Endothelial cell of umbilical vein (primary cell): ENCODE measurements at regions not wholly inside any gene's neighbourhood (a gene's known extent, or its start where the extent isn't known, plus 50 kb on each side); places are given as distances from the start of the nearest gene placed in this dataset.

ENCODE experiments used
- CTCF ChIP-seq, 2 donors: IDR thresholded peaks; 1 replicate in 1 of 2; 2 replicates in 1 of 2; pipeline ENCODE4 v1.5.1; 2011; ENCODE audit warnings: low read length in 2 of 2, mild to moderate bottlenecking in 2 of 2, moderate library complexity in 2 of 2, control low read depth in 1 of 2, inconsistent platforms in 1 of 2, low read depth in 1 of 2; ENCODE audit not compliant: insufficient read depth in 1 of 2; ENCODE audit errors: extremely low read depth in 1 of 2
- FOS ChIP-seq: IDR thresholded peaks from 2 replicates; pipeline ENCODE4 v1.6.1; 2011; ENCODE audit warnings: mild to moderate bottlenecking, low read length, moderate library complexity, borderline replicate concordance; ENCODE audit not compliant: insufficient read depth
- JUN ChIP-seq: IDR thresholded peaks from 2 replicates; pipeline ENCODE4 v1.6.1; 2011; ENCODE audit warnings: borderline replicate concordance, low read depth; ENCODE audit not compliant: insufficient read length, insufficient read depth
- MYC ChIP-seq: IDR thresholded peaks from one replicate; pipeline ENCODE4 v1.6.1; 2011; ENCODE audit warnings: mild to moderate bottlenecking, low read depth, low read length
- POLR2A ChIP-seq: IDR thresholded peaks from 2 replicates; pipeline ENCODE4 v1.6.1; 2012; ENCODE audit warnings: low read depth, mild to moderate bottlenecking, control low read depth, low read length

GRCh38 chr15:70438776-70439175, 324.6 kb downstream of the UACA start:
- no peak for TF ChIP-seq POLR2A
- TF ChIP-seq CTCF (IDR thresholded peaks at IDR 0.05; ENCODE audit: extremely low read depth in 1 of 2, insufficient read depth in 1 of 2, low read depth in 1 of 2, low read length in 2 of 2) = no peak
- no peak for TF ChIP-seq MYC
- no peak for TF ChIP-seq FOS
- no peak for TF ChIP-seq JUN
